ENCODE measurements at regions not wholly inside any gene's neighbourhood (a gene's known extent, or its start where the extent isn't known, plus 50 kb on each side); places are given as distances from the start of the nearest gene placed in this dataset.

DNA sequence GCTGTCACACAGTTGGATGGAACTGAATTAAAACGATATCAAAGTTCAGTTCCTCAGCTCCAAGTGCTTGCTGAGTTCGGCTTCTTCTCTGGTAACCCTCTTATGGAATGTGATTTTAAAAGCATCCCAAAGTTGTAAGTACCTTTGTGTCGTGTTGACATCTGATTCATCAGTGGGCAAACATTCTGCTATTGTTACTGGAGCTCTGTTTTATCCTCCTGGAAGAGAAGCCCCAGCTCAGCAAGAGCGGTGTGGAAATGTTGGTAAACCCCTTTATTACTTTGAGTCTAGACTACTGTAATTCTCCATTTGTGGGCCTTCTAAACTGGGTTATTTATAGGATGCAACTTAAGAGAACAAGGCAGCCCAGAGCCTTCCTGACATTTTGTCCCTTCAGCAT lies 699.3 kb upstream of the WWC1 start:
- no peaks in the 10 kb centered on the region for H3K4me1 ChIP-seq (ENCODE audit: control insufficient read depth in 3 of 3, insufficient read depth in 3 of 3, low read length in 3 of 3)
- H3K4me3 ChIP-seq (ENCODE audit: low read length in 3 of 3) = no peak overlapping the region
- no peaks in the 10 kb centered on the region for H3K9me3 ChIP-seq (ENCODE audit: control insufficient read depth in 3 of 3, low read length in 3 of 3)
- no peak overlapping the region for H3K9ac ChIP-seq (ENCODE audit: low read depth in 1 of 3, low read length in 3 of 3)
- no peak overlapping the region for H3K27ac ChIP-seq (ENCODE audit: low read depth, low read length)
- no peaks in the 10 kb centered on the region for H3K36me3 ChIP-seq (ENCODE audit: control insufficient read depth in 3 of 3, insufficient read depth in 3 of 3, low read length in 3 of 3)
- no peaks in the 10 kb centered on the region for H3K27me3 ChIP-seq (ENCODE audit: control insufficient read depth in 3 of 3, insufficient read depth in 3 of 3, low read length in 3 of 3)

DNA sequence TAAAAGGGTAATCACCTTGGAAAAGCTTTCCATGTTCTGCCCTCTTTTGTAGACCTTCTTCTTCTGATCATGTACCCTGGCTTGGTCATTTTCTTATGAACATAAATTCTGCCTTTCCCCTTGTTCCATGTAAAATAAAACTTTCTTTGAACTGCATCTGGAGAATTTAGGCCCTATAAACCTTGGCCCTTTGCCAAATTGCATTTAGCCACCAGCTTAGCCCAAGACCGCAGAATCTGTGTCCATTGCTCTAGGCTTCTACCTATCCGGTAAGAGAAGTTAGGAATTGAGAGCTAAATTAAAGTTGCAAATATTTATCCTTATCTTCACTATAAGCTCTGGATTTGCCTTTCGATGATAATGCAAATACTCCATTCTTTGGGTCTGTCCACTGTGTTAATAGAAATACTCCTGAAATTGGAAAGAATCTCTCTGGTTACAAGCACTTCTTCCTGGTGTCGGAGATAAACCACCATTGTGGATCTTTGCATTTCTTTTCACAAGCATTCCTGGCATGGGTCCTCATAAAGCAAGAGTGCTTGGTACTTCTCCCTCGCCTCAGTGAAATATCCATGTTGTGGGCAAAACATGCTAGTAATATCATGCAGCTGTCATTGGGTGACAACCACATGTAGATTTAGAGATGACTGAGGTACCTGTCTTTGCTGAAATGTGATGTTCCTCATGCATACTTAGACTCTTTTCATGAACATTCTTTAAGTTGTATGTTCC lies 698.0 kb upstream of the WWC1 start:
- Histone ChIP-seq H3K4me3 (ENCODE audit: low read length in 3 of 3) (no peak overlapping the region), H3K27ac (ENCODE audit: low read depth, low read length) (no peak overlapping the region), H3K9ac (ENCODE audit: low read depth in 1 of 3, low read length in 3 of 3) (no peak overlapping the region), H3K36me3 (ENCODE audit: control insufficient read depth in 3 of 3, insufficient read depth in 3 of 3, low read length in 3 of 3) (no peaks in the 10 kb centered on the region), H3K9me3 (ENCODE audit: control insufficient read depth in 3 of 3, low read length in 3 of 3) (no peaks in the 10 kb centered on the region), H3K27me3 (ENCODE audit: control insufficient read depth in 3 of 3, insufficient read depth in 3 of 3, low read length in 3 of 3) (no peaks in the 10 kb centered on the region), H3K4me1 (ENCODE audit: control insufficient read depth in 3 of 3, insufficient read depth in 3 of 3, low read length in 3 of 3) (no peaks in the 10 kb centered on the region)

DNA sequence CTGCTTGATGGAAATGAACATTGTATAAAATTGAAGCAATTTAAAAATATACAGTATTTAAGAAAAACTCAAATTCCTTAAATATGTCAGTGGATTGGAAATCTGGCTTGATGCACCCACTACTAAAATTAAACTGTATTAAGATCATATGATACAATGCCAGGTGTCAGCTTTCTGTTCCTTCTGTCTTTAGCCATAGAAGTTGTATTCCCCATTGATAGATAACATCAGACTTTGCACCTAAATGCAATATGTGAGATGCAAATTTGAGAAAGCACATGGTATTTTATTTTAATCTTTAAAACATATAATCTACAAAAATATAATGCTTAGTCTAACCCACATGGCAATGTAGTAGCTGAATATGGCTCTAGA lies 697.4 kb upstream of the WWC1 start:
- no peaks in the 10 kb centered on the region for H3K27me3 ChIP-seq (ENCODE audit: control insufficient read depth in 3 of 3, insufficient read depth in 3 of 3, low read length in 3 of 3)
- no peaks in the 10 kb centered on the region for H3K36me3 ChIP-seq (ENCODE audit: control insufficient read depth in 3 of 3, insufficient read depth in 3 of 3, low read length in 3 of 3)
- H3K4me1 ChIP-seq (ENCODE audit: control insufficient read depth in 3 of 3, insufficient read depth in 3 of 3, low read length in 3 of 3) = no peaks in the 10 kb centered on the region

DNA sequence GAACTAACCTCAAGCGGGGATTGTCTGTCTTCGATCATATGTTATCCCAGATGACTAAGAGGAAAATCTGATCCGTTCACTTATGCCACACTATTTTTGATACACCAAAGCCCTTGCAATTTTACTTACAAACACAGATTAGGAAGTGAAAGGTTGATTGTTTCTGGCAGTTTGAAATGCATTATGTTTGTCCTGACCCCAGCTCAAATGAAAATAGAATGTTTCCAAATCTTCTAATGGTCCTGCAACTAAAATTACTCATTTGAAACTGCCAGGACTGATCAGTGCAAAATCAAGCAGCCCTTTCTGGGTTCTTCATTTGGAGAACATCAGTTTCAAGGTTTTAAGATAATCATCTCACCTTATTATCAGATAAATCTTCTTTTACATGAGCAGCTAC lies 696.7 kb upstream of the WWC1 start:
- Histone ChIP-seq H3K27ac (ENCODE audit: low read depth, low read length) (no peak overlapping the region), H3K27me3 (ENCODE audit: control insufficient read depth in 3 of 3, insufficient read depth in 3 of 3, low read length in 3 of 3) (no peaks in the 10 kb centered on the region), H3K36me3 (ENCODE audit: control insufficient read depth in 3 of 3, insufficient read depth in 3 of 3, low read length in 3 of 3) (no peaks in the 10 kb centered on the region), H3K9me3 (ENCODE audit: control insufficient read depth in 3 of 3, low read length in 3 of 3) (no peaks in the 10 kb centered on the region), H3K4me3 (ENCODE audit: low read length in 3 of 3) (no peak overlapping the region), H3K9ac (ENCODE audit: low read depth in 1 of 3, low read length in 3 of 3) (no peak overlapping the region), H3K4me1 (ENCODE audit: control insufficient read depth in 3 of 3, insufficient read depth in 3 of 3, low read length in 3 of 3) (no peaks in the 10 kb centered on the region)

More for the DNA sequence above, 697.4 kb upstream of the WWC1 start:
- no peak overlapping the region for H3K27ac ChIP-seq (ENCODE audit: low read depth, low read length)
- no peaks in the 10 kb centered on the region for H3K9me3 ChIP-seq (ENCODE audit: control insufficient read depth in 3 of 3, low read length in 3 of 3)
- H3K4me3 ChIP-seq (ENCODE audit: low read length in 3 of 3) = no peak overlapping the region
- H3K9ac ChIP-seq (ENCODE audit: low read depth in 1 of 3, low read length in 3 of 3) = no peak overlapping the region

DNA sequence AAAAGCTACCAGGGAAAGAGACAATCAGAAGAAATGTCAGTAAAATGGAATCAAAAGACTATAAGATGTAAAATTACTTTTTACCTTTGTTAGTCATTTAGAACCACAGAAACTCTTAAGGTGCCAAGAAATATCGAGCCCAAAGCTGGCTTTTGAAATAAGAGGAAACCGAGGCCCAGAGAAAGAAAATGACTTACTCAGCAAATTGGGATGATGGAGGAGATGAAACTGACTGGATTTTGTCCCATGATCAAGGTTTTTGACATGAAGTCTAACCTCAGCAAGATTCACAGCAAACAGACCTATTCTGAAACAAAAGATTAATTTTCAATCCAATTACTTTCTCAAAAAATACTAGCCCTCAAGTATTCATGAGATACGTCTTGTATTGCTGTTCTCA lies 696.2 kb upstream of the WWC1 start:
- Histone ChIP-seq H3K9me3 (ENCODE audit: control insufficient read depth in 3 of 3, low read length in 3 of 3) (no peaks in the 10 kb centered on the region), H3K27ac (ENCODE audit: low read depth, low read length) (no peak overlapping the region), H3K9ac (ENCODE audit: low read depth in 1 of 3, low read length in 3 of 3) (no peak overlapping the region), H3K36me3 (ENCODE audit: control insufficient read depth in 3 of 3, insufficient read depth in 3 of 3, low read length in 3 of 3) (no peaks in the 10 kb centered on the region), H3K4me1 (ENCODE audit: control insufficient read depth in 3 of 3, insufficient read depth in 3 of 3, low read length in 3 of 3) (no peaks in the 10 kb centered on the region), H3K27me3 (ENCODE audit: control insufficient read depth in 3 of 3, insufficient read depth in 3 of 3, low read length in 3 of 3) (no peaks in the 10 kb centered on the region), H3K4me3 (ENCODE audit: low read length in 3 of 3) (no peak overlapping the region)

GRCh38 chr5:167598166-167598565 lies 693.3 kb upstream of the WWC1 start:
- H3K27me3 ChIP-seq (ENCODE audit: control insufficient read depth in 3 of 3, insufficient read depth in 3 of 3, low read length in 3 of 3) = no peaks in the 10 kb centered on the region
- H3K4me3 ChIP-seq (ENCODE audit: low read length in 3 of 3) = no peak overlapping the region
- H3K9ac ChIP-seq (ENCODE audit: low read depth in 1 of 3, low read length in 3 of 3) = no peak overlapping the region
- H3K27ac ChIP-seq (ENCODE audit: low read depth, low read length) = no peak overlapping the region
- no peaks in the 10 kb centered on the region for H3K9me3 ChIP-seq (ENCODE audit: control insufficient read depth in 3 of 3, low read length in 3 of 3)
- no peaks in the 10 kb centered on the region for H3K4me1 ChIP-seq (ENCODE audit: control insufficient read depth in 3 of 3, insufficient read depth in 3 of 3, low read length in 3 of 3)
- H3K36me3 ChIP-seq (ENCODE audit: control insufficient read depth in 3 of 3, insufficient read depth in 3 of 3, low read length in 3 of 3) = no peaks in the 10 kb centered on the region

DNA sequence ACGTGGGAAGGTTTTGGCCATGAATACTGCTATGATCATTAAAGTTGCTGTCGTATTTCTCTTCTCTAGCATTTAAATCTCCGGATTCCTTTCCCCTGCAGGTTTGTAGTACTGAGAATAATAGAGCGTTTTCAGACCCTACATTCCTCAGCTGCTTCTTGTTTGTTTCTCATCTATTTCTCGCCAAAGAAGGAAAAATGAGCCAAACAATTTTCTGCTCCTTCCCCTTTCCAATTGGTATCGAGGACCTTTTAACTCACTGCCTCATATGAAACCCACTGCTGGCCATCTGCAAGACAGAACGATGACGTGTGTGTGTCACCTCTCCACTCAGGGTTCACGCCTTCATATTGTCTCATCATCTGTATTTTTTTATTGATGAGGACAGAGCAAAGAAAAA lies 689.4 kb upstream of the WWC1 start:
- no peak overlapping the region for H3K27ac ChIP-seq (ENCODE audit: low read depth, low read length)
- H3K9me3 ChIP-seq (ENCODE audit: control insufficient read depth in 3 of 3, low read length in 3 of 3) = no peaks in the 10 kb centered on the region
- H3K36me3 ChIP-seq (ENCODE audit: control insufficient read depth in 3 of 3, insufficient read depth in 3 of 3, low read length in 3 of 3) = no peaks in the 10 kb centered on the region
- H3K4me1 ChIP-seq (ENCODE audit: control insufficient read depth in 3 of 3, insufficient read depth in 3 of 3, low read length in 3 of 3) = no peaks in the 10 kb centered on the region
- H3K4me3 ChIP-seq (ENCODE audit: low read length in 3 of 3) = no peak overlapping the region
- H3K9ac ChIP-seq (ENCODE audit: low read depth in 1 of 3, low read length in 3 of 3) = no peak overlapping the region
- H3K27me3 ChIP-seq (ENCODE audit: control insufficient read depth in 3 of 3, insufficient read depth in 3 of 3, low read length in 3 of 3) = no peaks in the 10 kb centered on the region

DNA sequence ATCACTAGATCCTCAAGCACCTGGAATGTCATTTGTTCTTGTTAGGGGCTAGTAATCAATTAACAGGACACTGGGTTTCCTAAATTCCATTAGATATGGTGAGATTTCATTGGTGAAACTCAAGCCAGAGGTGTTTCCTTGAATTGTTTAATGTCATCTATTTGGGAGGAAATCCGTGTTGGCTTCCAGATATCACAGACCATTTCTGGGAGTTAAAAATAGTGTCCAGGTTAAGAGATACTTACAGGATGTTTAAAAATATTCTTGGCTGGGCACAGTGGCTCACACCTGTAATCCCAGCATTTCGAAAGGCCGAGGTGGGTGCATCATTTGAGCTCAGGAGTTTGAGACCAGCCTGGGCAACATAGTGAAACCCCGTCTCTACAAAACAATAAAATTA lies 688.3 kb upstream of the WWC1 start:
- Histone ChIP-seq H3K36me3 (ENCODE audit: control insufficient read depth in 3 of 3, insufficient read depth in 3 of 3, low read length in 3 of 3) (no peaks in the 10 kb centered on the region), H3K27me3 (ENCODE audit: control insufficient read depth in 3 of 3, insufficient read depth in 3 of 3, low read length in 3 of 3) (no peaks in the 10 kb centered on the region), H3K4me1 (ENCODE audit: control insufficient read depth in 3 of 3, insufficient read depth in 3 of 3, low read length in 3 of 3) (no peaks in the 10 kb centered on the region), H3K9me3 (ENCODE audit: control insufficient read depth in 3 of 3, low read length in 3 of 3) (no peaks in the 10 kb centered on the region), H3K4me3 (ENCODE audit: low read length in 3 of 3) (no peak overlapping the region), H3K27ac (ENCODE audit: low read depth, low read length) (no peak overlapping the region), H3K9ac (ENCODE audit: low read depth in 1 of 3, low read length in 3 of 3) (no peak overlapping the region)

DNA sequence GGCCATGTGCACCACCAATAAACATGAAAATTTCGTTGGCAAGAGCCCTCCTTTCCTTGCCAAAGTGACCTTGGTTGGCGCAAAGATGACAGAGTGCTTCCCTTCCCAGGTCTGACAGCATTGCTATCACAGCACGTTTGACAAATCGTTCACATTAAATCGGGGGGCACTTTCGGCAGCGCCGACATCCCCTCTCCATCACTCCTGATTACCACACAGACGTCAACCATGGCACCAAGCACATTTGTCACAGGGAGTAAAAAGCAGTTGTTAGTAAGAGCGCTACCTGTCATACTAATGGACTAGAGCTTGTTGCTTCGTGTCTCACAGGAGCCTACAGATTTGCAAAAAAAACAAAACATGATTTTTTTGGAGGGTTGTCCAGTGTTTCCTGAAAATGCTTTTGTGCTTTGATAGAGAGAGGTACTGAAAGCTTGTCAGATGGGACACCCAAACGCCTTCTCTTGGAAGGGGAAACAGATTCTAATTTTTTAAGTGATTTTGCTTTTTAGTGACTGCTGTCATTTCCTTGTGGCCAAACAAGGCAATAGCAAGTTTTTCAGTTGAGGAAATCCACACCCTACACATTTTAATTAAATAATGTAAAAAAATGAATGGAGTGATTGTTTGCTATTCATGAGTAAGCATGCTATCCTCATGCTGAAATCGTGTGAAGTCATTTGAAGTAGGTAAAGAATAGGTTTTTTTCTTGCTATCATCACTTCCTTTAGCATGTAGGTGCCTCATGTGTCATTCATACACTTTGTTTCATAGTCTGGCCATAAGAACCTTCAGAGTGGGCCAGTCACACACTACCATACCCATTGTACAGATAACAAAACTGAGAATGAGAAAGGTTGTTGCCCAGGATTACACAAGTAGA lies 682.8 kb upstream of the WWC1 start:
- no peaks in the 10 kb centered on the region for H3K4me1 ChIP-seq (ENCODE audit: control insufficient read depth in 3 of 3, insufficient read depth in 3 of 3, low read length in 3 of 3)
- no peaks in the 10 kb centered on the region for H3K36me3 ChIP-seq (ENCODE audit: control insufficient read depth in 3 of 3, insufficient read depth in 3 of 3, low read length in 3 of 3)
- H3K9ac ChIP-seq (ENCODE audit: low read depth in 1 of 3, low read length in 3 of 3) = no peak overlapping the region
- H3K27ac ChIP-seq (ENCODE audit: low read depth, low read length) = no peak overlapping the region
- H3K9me3 ChIP-seq (ENCODE audit: control insufficient read depth in 3 of 3, low read length in 3 of 3) = no peaks in the 10 kb centered on the region
- no peak overlapping the region for H3K4me3 ChIP-seq (ENCODE audit: low read length in 3 of 3)
- H3K27me3 ChIP-seq (ENCODE audit: control insufficient read depth in 3 of 3, insufficient read depth in 3 of 3, low read length in 3 of 3) = no peaks in the 10 kb centered on the region

- no peaks in the 10 kb centered on the region for H3K36me3 ChIP-seq (ENCODE audit: control insufficient read depth in 3 of 3, insufficient read depth in 3 of 3, low read length in 3 of 3)
- H3K27me3 ChIP-seq (ENCODE audit: control insufficient read depth in 3 of 3, insufficient read depth in 3 of 3, low read length in 3 of 3) = no peaks in the 10 kb centered on the region
- H3K4me3 ChIP-seq (ENCODE audit: low read length in 3 of 3) = no peak overlapping the region
- no peaks in the 10 kb centered on the region for H3K4me1 ChIP-seq (ENCODE audit: control insufficient read depth in 3 of 3, insufficient read depth in 3 of 3, low read length in 3 of 3)
- H3K27ac ChIP-seq (ENCODE audit: low read depth, low read length) = no peak overlapping the region
- H3K9me3 ChIP-seq (ENCODE audit: control insufficient read depth in 3 of 3, low read length in 3 of 3) = no peaks in the 10 kb centered on the region
- no peak overlapping the region for H3K9ac ChIP-seq (ENCODE audit: low read depth in 1 of 3, low read length in 3 of 3)
Observed at GRCh38 chr5:167614294-167615021, 677.0 kb upstream of the WWC1 start.

Measured in skeletal muscle tissue (tissue), 3 donors.